Endometrium (tissue), 2 donors: ENCODE measurements at regions not wholly inside any gene's neighbourhood (a gene's known extent, or its start where the extent isn't known, plus 50 kb on each side); places are given as distances from the start of the nearest gene placed in this dataset.

Source experiments
- FAIRE-seq: peaks from 2 replicates; lab custom pipeline; 2012; peaks lifted over from hg19 to GRCh38; lab: Jason Lieb, UNC
- donor health status: control.
- donor health status: control.

GRCh38 chr5:110031402-110032140 is 341.8 kb downstream of the MAN2A1 start:
- no peak for FAIRE-seq

- no peak for FAIRE-seq
These were observed 342.6 kb downstream of the MAN2A1 start for GRCh38 chr5:110032376-110032775.

- FAIRE-seq: no peak
These were observed 344.4 kb downstream of the MAN2A1 start for GRCh38 chr5:110034056-110034600.

GRCh38 chr5:110038297-110038997 is 348.7 kb downstream of the MAN2A1 start:
- FAIRE-seq: no peak

- no peak for FAIRE-seq
These were observed 350.5 kb downstream of the MAN2A1 start for GRCh38 chr5:110040178-110040577.

- no peak for FAIRE-seq
These were observed 353.3 kb downstream of the MAN2A1 start for GRCh38 chr5:110043025-110043424.

- FAIRE-seq: no peak
These were observed 355.4 kb downstream of the MAN2A1 start for GRCh38 chr5:110045158-110045557.

- no peak for FAIRE-seq
These were observed 358.8 kb downstream of the MAN2A1 start for GRCh38 chr5:110048491-110048890.

GRCh38 chr5:110049816-110050215 is 360.1 kb downstream of the MAN2A1 start:
- no peak for FAIRE-seq

- no peak for FAIRE-seq
These were observed 361.1 kb downstream of the MAN2A1 start for GRCh38 chr5:110050640-110051345.

- no peak for FAIRE-seq
These were observed 363.5 kb downstream of the MAN2A1 start for GRCh38 chr5:110053205-110053604.

GRCh38 chr5:110053824-110054223 is 364.1 kb downstream of the MAN2A1 start:
- FAIRE-seq: no peak

GRCh38 chr5:110054240-110054639 is 364.5 kb downstream of the MAN2A1 start:
- FAIRE-seq: no peak

- FAIRE-seq: no peak
These were observed 365.6 kb downstream of the MAN2A1 start for GRCh38 chr5:110055302-110055701.

GRCh38 chr5:110056580-110057114 is 366.9 kb downstream of the MAN2A1 start:
- FAIRE-seq: no peak

- FAIRE-seq: no peak
These were observed 368.4 kb downstream of the MAN2A1 start for GRCh38 chr5:110058175-110058574.

- no peak for FAIRE-seq
These were observed 372.5 kb downstream of the MAN2A1 start for GRCh38 chr5:110062246-110062645.

- FAIRE-seq: no peak
These were observed 374.2 kb downstream of the MAN2A1 start for GRCh38 chr5:110063640-110064602.

- FAIRE-seq: no peak
These were observed 375.0 kb downstream of the MAN2A1 start for GRCh38 chr5:110064603-110065268.

- no peak for FAIRE-seq
These were observed 381.1 kb downstream of the MAN2A1 start for GRCh38 chr5:110070836-110071235.

GRCh38 chr5:110072651-110073050 is 382.9 kb downstream of the MAN2A1 start:
- FAIRE-seq: no peak
